A549 (cell line): ENCODE measurements at regions not wholly inside any gene's neighbourhood (a gene's known extent, or its start where the extent isn't known, plus 50 kb on each side); places are given as distances from the start of the nearest gene placed in this dataset.

ENCODE experiments used
- ATAC-seq, 2 experiments: fragments of 200-7000 bp in 1 of 2; fragments of >200 bp in 1 of 2; cut with Nextera tagmentation in 1 of 2; cut with Tn5 transposase in 1 of 2; 3 replicates each; pipeline versions ENCODE4 v1.8.0 to v1.9.1; 2018 to 2020; ENCODE audit warnings: mild to moderate bottlenecking in 1 of 2, moderate library complexity in 1 of 2
- CTCF ChIA-PET: fragments of 300-600 bp; sonication (Branson Sonifier 250); formaldehyde crosslinking; extraction: SDS; loops from one replicate; lab custom pipeline; 2021; ENCODE audit warnings: antibody characterized with exemption, inconsistent platforms; lab: Yijun Ruan, JAX
- POLR2A ChIA-PET: fragments of 350-600 bp; formaldehyde crosslinking; extraction: SDS; loops from one replicate; lab custom pipeline; 2021; ENCODE audit warnings: antibody characterized with exemption, inconsistent platforms; lab: Yijun Ruan, JAX
- DNase-seq, 2 experiments: peaks; one replicate each; pipeline versions ENCODE4 v3.0.0 to v3.0.0-alpha.2; 2011 to 2016; ENCODE audit warnings: low read depth in 1 of 2, low spot score in 1 of 2
- FAIRE-seq: peaks from 2 replicates; lab custom pipeline; 2011; peaks lifted over from hg19 to GRCh38; lab: Jason Lieb, UNC
- H3K27ac ChIP-seq, 2 experiments: fragments of >200 bp; sonication (Bioruptor Twin); formaldehyde crosslinking; 3 replicates each; pipeline ENCODE4 v1.5.1; 2016 to 2017
- H3K4me1 ChIP-seq: fragments of >200 bp; sonication (Bioruptor Twin); formaldehyde crosslinking; 3 replicates; pipeline ENCODE4 v1.6.1; 2016
- H3K4me2 ChIP-seq: fragments of >200 bp; sonication (Bioruptor Twin); formaldehyde crosslinking; 3 replicates; pipeline ENCODE4 v1.6.1; 2016
- H3K4me3 ChIP-seq: fragments of >200 bp; sonication (Bioruptor Twin); formaldehyde crosslinking; 3 replicates; pipeline ENCODE4 v1.5.1; 2016
- H3K9me3 ChIP-seq: fragments of >200 bp; sonication (Bioruptor Twin); formaldehyde crosslinking; 3 replicates; pipeline ENCODE4 v1.6.1; 2016
- CBX8 ChIP-seq: fragments of 200-600 bp; sonication (generic); IDR thresholded peaks from 2 replicates; pipeline ENCODE4 v1.6.1; 2016
- ESRRA ChIP-seq: fragments of 150-350 bp; IDR thresholded peaks from 2 replicates; pipeline ENCODE4 v1.6.1; 2014; ENCODE audit warnings: mild to moderate bottlenecking, low read length, borderline replicate concordance
- FOSL2 ChIP-seq, 2 experiments: fragments of 450-650 bp in 1 of 2; fragments of >200 bp in 1 of 2; sonication (Bioruptor Twin) in 1 of 2; formaldehyde crosslinking; IDR thresholded peaks; 2 replicates each; pipeline versions ENCODE4 v1.5.0 to v1.6.1; 2016 to 2020; ENCODE audit warnings: mild to moderate bottlenecking in 1 of 2, moderate library complexity in 1 of 2
- GATA3 ChIP-seq: IDR thresholded peaks from 2 replicates; pipeline ENCODE4 v1.6.1; 2012; ENCODE audit warnings: borderline replicate concordance
- HDAC2 ChIP-seq: fragments of 200-600 bp; sonication (generic); IDR thresholded peaks from 2 replicates; pipeline ENCODE4 v1.6.1; 2016
- HOXB13 ChIP-seq: fragments of 250-450 bp; sonication (Bioruptor Pico); IDR thresholded peaks from 2 replicates; pipeline ENCODE4 v1.5.0; 2020; ENCODE audit warnings: low read depth, mild to moderate bottlenecking, moderate library complexity
- KDM1A ChIP-seq: fragments of 200-600 bp; sonication (generic); IDR thresholded peaks from 2 replicates; pipeline ENCODE4 v1.6.1; 2016; ENCODE audit warnings: low read depth, mild to moderate bottlenecking
- MAFK ChIP-seq: fragments of 450-650 bp; IDR thresholded peaks from 2 replicates; pipeline ENCODE4 v1.6.1; 2014; ENCODE audit not compliant: partially characterized antibody
- MYC ChIP-seq: IDR thresholded peaks from 2 replicates; pipeline ENCODE4 v1.6.1; 2012; ENCODE audit warnings: mild to moderate bottlenecking, inconsistent platforms, low read length, improper control_type of control experiment, borderline replicate concordance
- POLR2AphosphoS2 ChIP-seq: conservative IDR thresholded peaks from 2 replicates; pipeline ENCODE4 v1.6.1; 2012; ENCODE audit warnings: low read length, improper control_type of control experiment, inconsistent platforms
- RCOR1 ChIP-seq: fragments of 150-350 bp; IDR thresholded peaks from 2 replicates; pipeline ENCODE4 v1.6.1; 2014; ENCODE audit warnings: antibody characterized with exemption, low read length, low read depth
- WGBS: methylation state at CpG from one replicate; pipeline ENCODE4 v1.1.6; 2017; ENCODE audit errors: missing lambda C conversion rate; 5-methylcytosine and 5-hydroxymethylcytosine counted together
- TF ChIP-seq, protein P1 (sequence below): fragments of >200 bp; sonication (Bioruptor Twin); formaldehyde crosslinking; IDR thresholded peaks from 2 replicates; pipeline ENCODE4 v1.6.1; 2016
- TF ChIP-seq, protein P2 (sequence below): fragments of 250-450 bp; sonication (Bioruptor Pico); IDR thresholded peaks from 2 replicates; pipeline ENCODE4 v1.5.0; 2020; ENCODE audit warnings: low read depth, mild to moderate bottlenecking, moderate library complexity
- TF ChIP-seq, protein P3 (sequence below): IDR thresholded peaks from 2 replicates; pipeline ENCODE4 v1.6.1; 2012
- TF ChIP-seq, protein P4 (sequence below): fragments of >200 bp; sonication (Bioruptor Twin); formaldehyde crosslinking; IDR thresholded peaks from 3 replicates; pipeline ENCODE4 v1.5.1; 2016
- TF ChIP-seq, protein P5 (sequence below): fragments of 200-600 bp; sonication (generic); IDR thresholded peaks from 2 replicates; pipeline ENCODE4 v1.6.1; 2016; ENCODE audit warnings: antibody characterized with exemption, mild to moderate bottlenecking, moderate library complexity
- TF ChIP-seq, protein P6 (sequence below): fragments of >200 bp; sonication (Bioruptor Twin); formaldehyde crosslinking; IDR thresholded peaks from 3 replicates; pipeline ENCODE4 v1.6.1; 2016

DNA sequence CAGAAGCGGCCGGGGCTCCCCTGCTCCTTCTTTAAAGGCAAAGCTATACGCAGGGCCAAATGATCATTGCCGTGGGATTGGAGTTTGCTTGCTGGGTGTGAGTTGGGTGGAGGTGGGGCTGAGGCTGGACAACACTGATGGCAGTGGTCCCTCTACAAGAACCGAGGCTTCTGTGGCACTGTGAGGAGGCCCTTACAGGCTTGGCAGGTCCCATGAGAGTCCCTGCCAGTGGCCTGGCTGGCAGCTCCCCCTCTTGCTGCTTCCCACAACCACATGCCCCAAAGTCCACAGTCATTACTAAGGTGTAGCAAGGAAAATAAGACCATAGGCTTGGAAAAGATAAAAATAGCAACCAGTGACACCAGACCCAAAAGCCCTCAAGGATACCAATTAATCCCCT is 98.4 kb downstream of the ANKRD10 start:
- H3K4me3 ChIP-seq, result no peak overlapping the region
- no peak for ATAC-seq
- POLR2A ChIA-PET, result no interaction called here
- WGBS, result 54% methylated on average over 5 of the region's 5 CpGs
- DNase-seq, result no peak
- CTCF ChIA-PET, result interaction anchor here (0.8 to 1.3 kb wide), 4 partner anchors 9 to 629 kb away, joined by 3 to 4 read pairs (median 4); no protein-coding TSS in a partner anchor
- H3K9me3 ChIP-seq, result no peaks in the 10 kb centered on the region
- no peak overlapping the region for H3K27ac ChIP-seq
- H3K4me2 ChIP-seq, result no peak overlapping the region
- TF ChIP-seq MAFK (no peak), ESRRA (no peak), GATA3 (no peak), KDM1A (no peak)
- TF ChIP-seq, protein P1, sequence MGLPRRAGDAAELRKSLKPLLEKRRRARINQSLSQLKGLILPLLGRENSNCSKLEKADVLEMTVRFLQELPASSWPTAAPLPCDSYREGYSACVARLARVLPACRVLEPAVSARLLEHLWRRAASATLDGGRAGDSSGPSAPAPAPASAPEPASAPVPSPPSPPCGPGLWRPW, result no peak
- no peaks in the 10 kb centered on the region; the same call in 2 of the 3 replicates for H3K4me1 ChIP-seq
- FAIRE-seq, result no peak

DNA sequence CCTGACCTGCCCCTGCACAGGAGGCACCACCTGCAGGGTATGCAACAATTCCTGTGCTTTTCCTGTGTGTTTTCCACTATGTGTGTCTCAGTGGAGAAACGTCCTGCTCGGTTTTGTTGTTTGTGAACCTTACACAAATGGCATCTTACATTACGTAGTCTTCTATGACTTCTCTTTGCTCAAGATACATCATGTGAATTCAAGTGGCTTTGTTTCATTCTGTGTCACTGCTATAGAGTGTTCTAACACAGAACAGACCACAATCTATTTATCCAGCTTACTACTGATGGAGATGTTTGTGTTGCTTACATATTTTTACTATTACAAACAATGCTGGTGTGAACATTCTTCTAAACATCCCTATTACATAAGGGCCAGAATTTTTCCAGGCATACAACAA is 97.7 kb downstream of the ANKRD10 start:
- no peaks in the 10 kb centered on the region for H3K9me3 ChIP-seq
- 87% methylated on average over 3 of the region's 3 CpGs for WGBS
- ChIA-PET CTCF (no interaction called here), POLR2A (interaction anchor here (1.6 kb wide), 1 partner anchor 102 kb away, joined by 5 read pairs; no protein-coding TSS in a partner anchor)
- ATAC-seq (no peak), DNase-seq (no peak), FAIRE-seq (no peak)
- TF ChIP-seq RCOR1 (no peak), MYC (no peak), CBX8 (no peak), HDAC2 (no peak), HOXB13 (CRISPR knock-in tag) (no peak), FOSL2 (IDR thresholded peaks at IDR 0.05) (no peak), FOSL2 (CRISPR knock-in tag; IDR thresholded peaks at IDR 0.05) (no peak), POLR2AphosphoS2 (no peak)
- TF ChIP-seq, protein P2, sequence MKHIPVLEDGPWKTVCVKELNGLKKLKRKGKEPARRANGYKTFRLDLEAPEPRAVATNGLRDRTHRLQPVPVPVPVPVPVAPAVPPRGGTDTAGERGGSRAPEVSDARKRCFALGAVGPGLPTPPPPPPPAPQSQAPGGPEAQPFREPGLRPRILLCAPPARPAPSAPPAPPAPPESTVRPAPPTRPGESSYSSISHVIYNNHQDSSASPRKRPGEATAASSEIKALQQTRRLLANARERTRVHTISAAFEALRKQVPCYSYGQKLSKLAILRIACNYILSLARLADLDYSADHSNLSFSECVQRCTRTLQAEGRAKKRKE, result no peak
- TF ChIP-seq, protein P3, sequence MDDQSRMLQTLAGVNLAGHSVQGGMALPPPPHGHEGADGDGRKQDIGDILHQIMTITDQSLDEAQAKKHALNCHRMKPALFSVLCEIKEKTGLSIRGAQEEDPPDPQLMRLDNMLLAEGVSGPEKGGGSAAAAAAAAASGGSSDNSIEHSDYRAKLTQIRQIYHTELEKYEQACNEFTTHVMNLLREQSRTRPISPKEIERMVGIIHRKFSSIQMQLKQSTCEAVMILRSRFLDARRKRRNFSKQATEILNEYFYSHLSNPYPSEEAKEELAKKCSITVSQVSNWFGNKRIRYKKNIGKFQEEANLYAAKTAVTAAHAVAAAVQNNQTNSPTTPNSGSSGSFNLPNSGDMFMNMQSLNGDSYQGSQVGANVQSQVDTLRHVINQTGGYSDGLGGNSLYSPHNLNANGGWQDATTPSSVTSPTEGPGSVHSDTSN, result no peak
- TF ChIP-seq, protein P4, sequence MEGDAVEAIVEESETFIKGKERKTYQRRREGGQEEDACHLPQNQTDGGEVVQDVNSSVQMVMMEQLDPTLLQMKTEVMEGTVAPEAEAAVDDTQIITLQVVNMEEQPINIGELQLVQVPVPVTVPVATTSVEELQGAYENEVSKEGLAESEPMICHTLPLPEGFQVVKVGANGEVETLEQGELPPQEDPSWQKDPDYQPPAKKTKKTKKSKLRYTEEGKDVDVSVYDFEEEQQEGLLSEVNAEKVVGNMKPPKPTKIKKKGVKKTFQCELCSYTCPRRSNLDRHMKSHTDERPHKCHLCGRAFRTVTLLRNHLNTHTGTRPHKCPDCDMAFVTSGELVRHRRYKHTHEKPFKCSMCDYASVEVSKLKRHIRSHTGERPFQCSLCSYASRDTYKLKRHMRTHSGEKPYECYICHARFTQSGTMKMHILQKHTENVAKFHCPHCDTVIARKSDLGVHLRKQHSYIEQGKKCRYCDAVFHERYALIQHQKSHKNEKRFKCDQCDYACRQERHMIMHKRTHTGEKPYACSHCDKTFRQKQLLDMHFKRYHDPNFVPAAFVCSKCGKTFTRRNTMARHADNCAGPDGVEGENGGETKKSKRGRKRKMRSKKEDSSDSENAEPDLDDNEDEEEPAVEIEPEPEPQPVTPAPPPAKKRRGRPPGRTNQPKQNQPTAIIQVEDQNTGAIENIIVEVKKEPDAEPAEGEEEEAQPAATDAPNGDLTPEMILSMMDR, result no peak
- TF ChIP-seq, protein P5, sequence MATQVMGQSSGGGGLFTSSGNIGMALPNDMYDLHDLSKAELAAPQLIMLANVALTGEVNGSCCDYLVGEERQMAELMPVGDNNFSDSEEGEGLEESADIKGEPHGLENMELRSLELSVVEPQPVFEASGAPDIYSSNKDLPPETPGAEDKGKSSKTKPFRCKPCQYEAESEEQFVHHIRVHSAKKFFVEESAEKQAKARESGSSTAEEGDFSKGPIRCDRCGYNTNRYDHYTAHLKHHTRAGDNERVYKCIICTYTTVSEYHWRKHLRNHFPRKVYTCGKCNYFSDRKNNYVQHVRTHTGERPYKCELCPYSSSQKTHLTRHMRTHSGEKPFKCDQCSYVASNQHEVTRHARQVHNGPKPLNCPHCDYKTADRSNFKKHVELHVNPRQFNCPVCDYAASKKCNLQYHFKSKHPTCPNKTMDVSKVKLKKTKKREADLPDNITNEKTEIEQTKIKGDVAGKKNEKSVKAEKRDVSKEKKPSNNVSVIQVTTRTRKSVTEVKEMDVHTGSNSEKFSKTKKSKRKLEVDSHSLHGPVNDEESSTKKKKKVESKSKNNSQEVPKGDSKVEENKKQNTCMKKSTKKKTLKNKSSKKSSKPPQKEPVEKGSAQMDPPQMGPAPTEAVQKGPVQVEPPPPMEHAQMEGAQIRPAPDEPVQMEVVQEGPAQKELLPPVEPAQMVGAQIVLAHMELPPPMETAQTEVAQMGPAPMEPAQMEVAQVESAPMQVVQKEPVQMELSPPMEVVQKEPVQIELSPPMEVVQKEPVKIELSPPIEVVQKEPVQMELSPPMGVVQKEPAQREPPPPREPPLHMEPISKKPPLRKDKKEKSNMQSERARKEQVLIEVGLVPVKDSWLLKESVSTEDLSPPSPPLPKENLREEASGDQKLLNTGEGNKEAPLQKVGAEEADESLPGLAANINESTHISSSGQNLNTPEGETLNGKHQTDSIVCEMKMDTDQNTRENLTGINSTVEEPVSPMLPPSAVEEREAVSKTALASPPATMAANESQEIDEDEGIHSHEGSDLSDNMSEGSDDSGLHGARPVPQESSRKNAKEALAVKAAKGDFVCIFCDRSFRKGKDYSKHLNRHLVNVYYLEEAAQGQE, result no peak
- TF ChIP-seq, protein P6, sequence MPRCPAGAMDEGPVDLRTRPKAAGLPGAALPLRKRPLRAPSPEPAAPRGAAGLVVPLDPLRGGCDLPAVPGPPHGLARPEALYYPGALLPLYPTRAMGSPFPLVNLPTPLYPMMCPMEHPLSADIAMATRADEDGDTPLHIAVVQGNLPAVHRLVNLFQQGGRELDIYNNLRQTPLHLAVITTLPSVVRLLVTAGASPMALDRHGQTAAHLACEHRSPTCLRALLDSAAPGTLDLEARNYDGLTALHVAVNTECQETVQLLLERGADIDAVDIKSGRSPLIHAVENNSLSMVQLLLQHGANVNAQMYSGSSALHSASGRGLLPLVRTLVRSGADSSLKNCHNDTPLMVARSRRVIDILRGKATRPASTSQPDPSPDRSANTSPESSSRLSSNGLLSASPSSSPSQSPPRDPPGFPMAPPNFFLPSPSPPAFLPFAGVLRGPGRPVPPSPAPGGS, result no peak
- no peak overlapping the region for H3K4me3 ChIP-seq
- no peak overlapping the region for H3K4me2 ChIP-seq
- H3K4me1 ChIP-seq, result no peaks in the 10 kb centered on the region; the same call in 2 of the 3 replicates
- no peak overlapping the region for H3K27ac ChIP-seq
